ENCODE measurements at regions not wholly inside any gene's neighbourhood (a gene's known extent, or its start where the extent isn't known, plus 50 kb on each side); places are given as distances from the start of the nearest gene placed in this dataset.

- no peak for DNase-seq (ENCODE audit: low spot score)
Observed at GRCh38 chr21:31405604-31406003, 61.5 kb upstream of the TIAM1 start.

GRCh38 chr21:31403596-31404333 lies 59.7 kb upstream of the TIAM1 start:
- no peak overlapping the region for H3K4me3 ChIP-seq (ENCODE audit: severe bottlenecking)
- no peaks in the 10 kb centered on the region for H3K4me1 ChIP-seq (ENCODE audit: insufficient read depth, poor library complexity, severe bottlenecking)
- no peaks in the 10 kb centered on the region for H3K9me3 ChIP-seq (ENCODE audit: severe bottlenecking)
- DNase-seq (ENCODE audit: low spot score) (no peak), ATAC-seq (ENCODE audit: low read depth) (no peak)
- TF ChIP-seq, protein P1, sequence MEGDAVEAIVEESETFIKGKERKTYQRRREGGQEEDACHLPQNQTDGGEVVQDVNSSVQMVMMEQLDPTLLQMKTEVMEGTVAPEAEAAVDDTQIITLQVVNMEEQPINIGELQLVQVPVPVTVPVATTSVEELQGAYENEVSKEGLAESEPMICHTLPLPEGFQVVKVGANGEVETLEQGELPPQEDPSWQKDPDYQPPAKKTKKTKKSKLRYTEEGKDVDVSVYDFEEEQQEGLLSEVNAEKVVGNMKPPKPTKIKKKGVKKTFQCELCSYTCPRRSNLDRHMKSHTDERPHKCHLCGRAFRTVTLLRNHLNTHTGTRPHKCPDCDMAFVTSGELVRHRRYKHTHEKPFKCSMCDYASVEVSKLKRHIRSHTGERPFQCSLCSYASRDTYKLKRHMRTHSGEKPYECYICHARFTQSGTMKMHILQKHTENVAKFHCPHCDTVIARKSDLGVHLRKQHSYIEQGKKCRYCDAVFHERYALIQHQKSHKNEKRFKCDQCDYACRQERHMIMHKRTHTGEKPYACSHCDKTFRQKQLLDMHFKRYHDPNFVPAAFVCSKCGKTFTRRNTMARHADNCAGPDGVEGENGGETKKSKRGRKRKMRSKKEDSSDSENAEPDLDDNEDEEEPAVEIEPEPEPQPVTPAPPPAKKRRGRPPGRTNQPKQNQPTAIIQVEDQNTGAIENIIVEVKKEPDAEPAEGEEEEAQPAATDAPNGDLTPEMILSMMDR (IDR thresholded peaks at IDR 0.05; ENCODE audit: poor library complexity, severe bottlenecking) = no peak
- no peak overlapping the region for H3K27ac ChIP-seq (ENCODE audit: poor library complexity, severe bottlenecking)
- no peaks in the 10 kb centered on the region for H3K36me3 ChIP-seq (ENCODE audit: low read depth)
- no peaks in the 10 kb centered on the region for H3K27me3 ChIP-seq (ENCODE audit: insufficient read depth, poor library complexity, severe bottlenecking)

More at GRCh38 chr21:31405604-31406003, 61.5 kb upstream of the TIAM1 start:
- Histone ChIP-seq H3K9me3 (ENCODE audit: severe bottlenecking) (no peaks in the 10 kb centered on the region), H3K4me3 (ENCODE audit: severe bottlenecking) (no peak overlapping the region), H3K36me3 (ENCODE audit: low read depth) (no peaks in the 10 kb centered on the region), H3K27ac (ENCODE audit: poor library complexity, severe bottlenecking) (no peak overlapping the region), H3K4me1 (ENCODE audit: insufficient read depth, poor library complexity, severe bottlenecking) (no peaks in the 10 kb centered on the region), H3K27me3 (ENCODE audit: insufficient read depth, poor library complexity, severe bottlenecking) (no peaks in the 10 kb centered on the region)
- ATAC-seq (ENCODE audit: low read depth) = no peak
- TF ChIP-seq, protein P1 (IDR thresholded peaks at IDR 0.05; ENCODE audit: poor library complexity, severe bottlenecking) = no peak

DNA sequence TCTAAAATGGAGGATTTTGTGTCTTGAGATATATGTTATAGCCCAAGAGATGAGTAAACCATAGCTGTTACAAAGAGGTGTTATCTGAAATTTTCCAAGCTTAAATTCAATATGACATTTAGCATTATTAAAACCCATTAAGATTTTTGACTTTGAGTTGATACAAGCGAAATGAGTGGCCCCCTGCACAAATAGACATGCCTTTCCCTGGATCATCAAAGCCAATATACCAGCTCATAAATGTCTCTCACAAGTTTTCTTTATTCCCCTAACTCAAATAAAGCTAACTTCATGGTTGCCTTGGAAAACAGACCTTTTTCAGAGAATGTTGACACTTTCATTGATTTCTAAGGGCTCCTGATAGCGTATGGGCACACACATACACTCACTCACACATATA lies 55.5 kb upstream of the TIAM1 start:
- TF ChIP-seq, protein P1 (IDR thresholded peaks at IDR 0.05; ENCODE audit: poor library complexity, severe bottlenecking) = no peak

GRCh38 chr21:31398574-31398973 lies 54.5 kb upstream of the TIAM1 start:
- no peaks in the 10 kb centered on the region for H3K27me3 ChIP-seq (ENCODE audit: insufficient read depth, poor library complexity, severe bottlenecking)
- no peaks in the 10 kb centered on the region for H3K4me1 ChIP-seq (ENCODE audit: insufficient read depth, poor library complexity, severe bottlenecking)
- H3K9me3 ChIP-seq (ENCODE audit: severe bottlenecking) = no peaks in the 10 kb centered on the region
- TF ChIP-seq, protein P1 (IDR thresholded peaks at IDR 0.05; ENCODE audit: poor library complexity, severe bottlenecking) = no peak
- no peak overlapping the region for H3K27ac ChIP-seq (ENCODE audit: poor library complexity, severe bottlenecking)
- H3K36me3 ChIP-seq (ENCODE audit: low read depth) = no peaks in the 10 kb centered on the region
- DNase-seq (ENCODE audit: low spot score) (no peak), ATAC-seq (ENCODE audit: low read depth) (no peak)
- H3K4me3 ChIP-seq (ENCODE audit: severe bottlenecking) = no peak overlapping the region

More for the DNA sequence above, 55.5 kb upstream of the TIAM1 start:
- Histone ChIP-seq H3K27me3 (ENCODE audit: insufficient read depth, poor library complexity, severe bottlenecking) (no peaks in the 10 kb centered on the region), H3K9me3 (ENCODE audit: severe bottlenecking) (no peaks in the 10 kb centered on the region), H3K27ac (ENCODE audit: poor library complexity, severe bottlenecking) (no peak overlapping the region), H3K4me3 (ENCODE audit: severe bottlenecking) (no peak overlapping the region), H3K36me3 (ENCODE audit: low read depth) (no peaks in the 10 kb centered on the region), H3K4me1 (ENCODE audit: insufficient read depth, poor library complexity, severe bottlenecking) (no peaks in the 10 kb centered on the region)
- ATAC-seq (ENCODE audit: low read depth) (no peak), DNase-seq (ENCODE audit: low spot score) (no peak)

DNA sequence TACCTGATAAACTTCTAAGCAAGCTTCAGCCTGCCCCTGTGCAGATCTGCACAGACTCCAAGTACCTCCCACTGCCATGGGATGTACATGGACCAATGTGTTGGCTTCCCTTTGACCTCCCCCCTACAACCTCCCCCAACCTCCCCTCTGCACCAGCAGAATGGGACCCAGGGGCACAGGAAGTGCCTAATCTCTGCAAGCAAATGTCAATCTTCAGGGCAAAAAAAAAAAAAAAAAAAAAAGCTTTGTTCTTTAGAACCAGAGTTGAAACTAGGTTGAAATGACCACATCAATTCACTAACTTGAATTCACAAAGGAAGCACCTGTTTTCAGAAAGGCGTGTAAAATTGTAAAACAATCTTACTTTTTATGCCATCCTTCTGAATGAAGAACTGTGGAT lies 53.9 kb upstream of the TIAM1 start:
- Histone ChIP-seq H3K36me3 (ENCODE audit: low read depth) (no peaks in the 10 kb centered on the region), H3K27me3 (ENCODE audit: insufficient read depth, poor library complexity, severe bottlenecking) (no peaks in the 10 kb centered on the region), H3K4me1 (ENCODE audit: insufficient read depth, poor library complexity, severe bottlenecking) (no peaks in the 10 kb centered on the region), H3K27ac (ENCODE audit: poor library complexity, severe bottlenecking) (no peak overlapping the region), H3K9me3 (ENCODE audit: severe bottlenecking) (no peaks in the 10 kb centered on the region), H3K4me3 (ENCODE audit: severe bottlenecking) (no peak overlapping the region)
- ATAC-seq (ENCODE audit: low read depth) (no peak; the same call in 2 of the 3 replicates), DNase-seq (ENCODE audit: low spot score) (no peak)
- TF ChIP-seq, protein P1 (IDR thresholded peaks at IDR 0.05; ENCODE audit: poor library complexity, severe bottlenecking) = no peak

All from RWPE2 (cell line).